Naive thymus-derived CD4-positive, alpha-beta T cell (primary cell): ENCODE measurements at regions not wholly inside any gene's neighbourhood (a gene's known extent, or its start where the extent isn't known, plus 50 kb on each side); places are given as distances from the start of the nearest gene placed in this dataset.

ENCODE experiments used
- ATAC-seq: fragments of 150-1000 bp; cut with Tn5 transposase; 2 replicates; pipeline ENCODE4 v1.10.0; 2021; ENCODE audit warnings: mild to moderate bottlenecking, moderate library complexity
- CTCF ChIA-PET: fragments of 350-600 bp; sonication (Branson Sonifier 250); formaldehyde crosslinking; loops from one replicate; lab custom pipeline; 2021; ENCODE audit warnings: antibody characterized with exemption; lab: Charles Lee
- POLR2A ChIA-PET: fragments of 350-600 bp; sonication (Branson Sonifier 250); formaldehyde crosslinking; loops from one replicate; lab custom pipeline; 2021; ENCODE audit warnings: antibody characterized with exemption, inconsistent platforms; lab: Charles Lee
- DNase-seq, 9 donors: peaks; one replicate each; pipeline versions ENCODE4 v3.0.0 to v3.0.0-alpha.2; 2020 to 2022; ENCODE audit warnings: mixed read lengths in 1 of 9
- H3K27ac ChIP-seq: one replicate; pipeline ENCODE4 v1.7.0; 2013; ENCODE audit warnings: mild to moderate bottlenecking, low read depth, low read length, moderate library complexity
- H3K27me3 ChIP-seq, 2 donors: one replicate each; pipeline ENCODE4 v1.7.0; 2013; ENCODE audit warnings: low read length in 2 of 2, mild to moderate bottlenecking in 2 of 2, moderate library complexity in 2 of 2; ENCODE audit not compliant: control insufficient read depth in 2 of 2, insufficient read depth in 2 of 2
- H3K36me3 ChIP-seq, 3 experiments: 1 replicate in 2 of 3; 2 replicates in 1 of 3; pipeline ENCODE4 v1.7.0; 2013; ENCODE audit warnings: low read length in 3 of 3, mild to moderate bottlenecking in 3 of 3, moderate library complexity in 1 of 3; ENCODE audit not compliant: insufficient read depth in 3 of 3, control insufficient read depth in 2 of 3
- H3K4me1 ChIP-seq, 2 donors: one replicate each; pipeline ENCODE4 v1.7.0; 2013; ENCODE audit warnings: low read length in 2 of 2, mild to moderate bottlenecking in 2 of 2, moderate library complexity in 1 of 2; ENCODE audit not compliant: control insufficient read depth in 2 of 2, insufficient read depth in 2 of 2
- H3K4me3 ChIP-seq: 2 replicates; pipeline ENCODE4 v1.7.0; 2013; ENCODE audit warnings: mild to moderate bottlenecking, low read length
- H3K9me3 ChIP-seq, 3 experiments: 1 replicate in 2 of 3; 2 replicates in 1 of 3; pipeline ENCODE4 v1.7.0; 2013; ENCODE audit warnings: low read length in 3 of 3; ENCODE audit not compliant: control insufficient read depth in 2 of 3
- H3K27ac Mint-ChIP-seq, 9 donors: one replicate each; pipeline ENCODE4 v1.8.0; 2020 to 2022; ENCODE audit warnings: mixed read lengths in 9 of 9, mild to moderate bottlenecking in 8 of 9, moderate library complexity in 5 of 9, inconsistent platforms in 2 of 9
- H3K27me3 Mint-ChIP-seq, 5 donors: one replicate each; pipeline ENCODE4 v1.8.0; 2021 to 2022; ENCODE audit warnings: mixed read lengths in 5 of 5, mild to moderate bottlenecking in 1 of 5
- H3K36me3 Mint-ChIP-seq, 5 donors: one replicate each; pipeline ENCODE4 v1.8.0; 2020 to 2022; ENCODE audit warnings: mixed read lengths in 5 of 5, mild to moderate bottlenecking in 3 of 5, inconsistent platforms in 1 of 5
- H3K4me1 Mint-ChIP-seq, 7 donors: one replicate each; pipeline ENCODE4 v1.8.0; 2020 to 2022; ENCODE audit warnings: mixed read lengths in 7 of 7, mild to moderate bottlenecking in 3 of 7, inconsistent platforms in 1 of 7
- H3K4me3 Mint-ChIP-seq, 10 donors: one replicate each; pipeline ENCODE4 v1.8.0; 2020 to 2022; ENCODE audit warnings: mild to moderate bottlenecking in 10 of 10, mixed read lengths in 10 of 10, moderate library complexity in 6 of 10, inconsistent platforms in 2 of 10
- H3K9me3 Mint-ChIP-seq, 11 donors: one replicate each; pipeline ENCODE4 v1.8.0; 2020 to 2022; ENCODE audit warnings: mixed read lengths in 11 of 11, mild to moderate bottlenecking in 4 of 11, inconsistent platforms in 1 of 11, moderate library complexity in 1 of 11
- intact Hi-C, 2 donors: fragments of 100-400 bp; cut with micrococcal nuclease; formaldehyde crosslinking; loops; one replicate each; pipeline ENCODE4 v1.15.1; 2023

DNA sequence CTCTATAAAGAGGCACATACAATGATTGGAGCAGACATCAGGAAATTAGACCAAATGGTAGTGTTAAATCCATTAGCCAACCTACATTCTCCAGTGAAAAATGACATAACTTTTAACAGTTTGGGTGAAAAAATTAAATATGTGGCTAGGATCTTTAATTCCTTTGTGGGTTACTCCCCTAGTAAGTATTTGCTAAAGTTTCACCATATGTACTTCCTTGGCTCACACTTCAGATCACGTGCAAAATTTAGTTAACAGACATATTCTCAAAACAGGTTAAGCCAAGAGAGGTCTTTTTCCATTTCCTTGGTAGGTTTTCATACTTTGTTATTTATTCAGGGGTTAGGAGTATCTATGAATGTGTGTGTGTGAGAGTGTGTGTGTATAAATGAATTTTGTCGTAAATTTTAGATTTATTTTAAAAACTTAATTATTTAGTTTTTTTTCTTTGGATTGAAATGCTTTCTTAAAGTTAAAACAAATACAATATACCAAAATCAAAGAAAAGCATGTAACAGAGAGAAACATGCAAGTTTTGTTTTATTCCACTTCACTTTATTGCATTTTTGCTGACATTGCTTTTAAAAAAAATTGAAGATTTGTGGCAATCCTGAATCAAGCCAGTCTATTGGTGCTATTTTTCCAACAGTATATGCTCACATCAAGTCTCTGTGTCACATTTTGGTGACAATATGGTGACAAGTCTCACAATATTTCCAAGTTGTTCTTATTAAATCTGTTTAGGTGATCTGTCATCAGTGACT lies 258.7 kb downstream of the FLRT2 start:
- Mint-ChIP-seq H3K27ac (no peak overlapping the region), H3K27me3 (peaks cover 0 to 8% (median 0%) of the 10 kb centered on the region in 5 donors), H3K4me3 (no peak overlapping the region), H3K36me3 (no peaks in the 10 kb centered on the region), H3K9me3 (peaks cover 0 to 5% (median 0%) of the 10 kb centered on the region in 11 donors), H3K4me1 (peaks cover 0 to 18% (median 11%) of the 10 kb centered on the region in 7 donors)
- no peaks in the 10 kb centered on the region for H3K36me3 ChIP-seq
- H3K27ac ChIP-seq: no peak overlapping the region
- no peak overlapping the region for H3K4me3 ChIP-seq
- H3K9me3 ChIP-seq: no peaks in the 10 kb centered on the region
- no peak for DNase-seq
- intact Hi-C loops: no loop called here
- H3K27me3 ChIP-seq: no peaks in the 10 kb centered on the region
- ChIA-PET CTCF (interaction anchor here (0.6 kb wide), 1 partner anchor 804 kb away, joined by 7 read pairs; no protein-coding TSS in a partner anchor), POLR2A (no interaction called here)
- no peaks in the 10 kb centered on the region for H3K4me1 ChIP-seq
- no peak for ATAC-seq

DNA sequence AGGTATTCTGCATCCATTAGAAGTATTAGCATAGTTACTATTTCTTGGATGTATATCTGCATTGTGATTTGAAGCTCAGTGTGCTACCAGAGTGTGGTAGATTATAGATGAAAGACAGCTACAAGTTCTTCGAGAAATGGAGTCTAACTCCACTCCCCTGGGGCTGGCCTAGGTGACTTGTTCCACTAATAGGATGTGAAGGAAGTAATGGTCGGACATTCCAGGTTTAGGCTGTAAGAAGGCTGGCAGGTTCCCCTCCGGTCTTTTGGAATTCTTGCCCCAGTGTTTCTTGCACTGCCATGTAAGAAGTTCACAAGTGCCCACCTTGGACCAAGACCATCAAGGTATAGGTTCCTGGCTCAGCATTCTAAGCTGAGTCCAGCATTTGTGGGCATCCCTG lies 236.4 kb downstream of the FLRT2 start:
- POLR2A ChIA-PET: no interaction called here

DNA sequence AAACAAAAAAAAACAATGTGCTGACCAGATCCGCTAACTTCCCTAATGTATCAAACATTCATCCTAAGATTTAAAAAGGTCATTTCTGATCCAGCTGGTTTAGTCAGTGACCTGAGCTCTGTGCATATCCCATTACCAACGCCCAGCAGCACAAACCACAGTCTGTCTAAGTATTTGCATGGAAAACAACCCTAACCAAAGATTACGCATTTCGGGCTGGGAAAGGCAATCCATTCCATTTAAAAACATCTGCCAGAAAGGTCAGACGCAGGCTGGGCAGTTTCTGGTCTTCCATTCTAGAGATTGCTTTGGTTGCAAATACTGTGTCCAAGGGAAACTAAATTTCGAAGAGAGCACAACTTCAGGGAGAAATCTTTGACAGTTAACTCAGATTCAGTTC lies 234.9 kb downstream of the FLRT2 start:
- Mint-ChIP-seq H3K9me3 (peaks cover 0 to 4% (median 0%) of the 10 kb centered on the region in 11 donors), H3K27ac (no peak overlapping the region), H3K4me1 (no peaks in the 10 kb centered on the region), H3K27me3 (peaks cover 0 to 6% (median 0%) of the 10 kb centered on the region in 5 donors), H3K36me3 (no peaks in the 10 kb centered on the region), H3K4me3 (no peak overlapping the region)
- ChIA-PET POLR2A (no interaction called here), CTCF (no interaction called here)
- no peaks in the 10 kb centered on the region for H3K4me1 ChIP-seq
- intact Hi-C loops: no loop called here
- no peak for ATAC-seq
- H3K27me3 ChIP-seq: no peaks in the 10 kb centered on the region
- no peaks in the 10 kb centered on the region for H3K36me3 ChIP-seq
- H3K4me3 ChIP-seq: no peak overlapping the region
- no peak for DNase-seq
- no peaks in the 10 kb centered on the region for H3K9me3 ChIP-seq
- no peak overlapping the region for H3K27ac ChIP-seq

More for the DNA sequence above, 236.4 kb downstream of the FLRT2 start:
- intact Hi-C loops: no loop called here
- Histone ChIP-seq H3K4me3 (no peak overlapping the region), H3K9me3 (no peaks in the 10 kb centered on the region), H3K27me3 (no peaks in the 10 kb centered on the region), H3K4me1 (no peaks in the 10 kb centered on the region), H3K36me3 (no peaks in the 10 kb centered on the region), H3K27ac (no peak overlapping the region)
- DNase-seq (no peak), ATAC-seq (no peak)
- H3K27me3 Mint-ChIP-seq: peaks cover 0 to 6% (median 0%) of the 10 kb centered on the region in 5 donors
- no peak overlapping the region for H3K4me3 Mint-ChIP-seq
- H3K9me3 Mint-ChIP-seq: peaks cover 0 to 4% (median 0%) of the 10 kb centered on the region in 11 donors
- CTCF ChIA-PET: no interaction called here
- H3K4me1 Mint-ChIP-seq: no peaks in the 10 kb centered on the region
- H3K27ac Mint-ChIP-seq: no peak overlapping the region
- H3K36me3 Mint-ChIP-seq: no peaks in the 10 kb centered on the region

DNA sequence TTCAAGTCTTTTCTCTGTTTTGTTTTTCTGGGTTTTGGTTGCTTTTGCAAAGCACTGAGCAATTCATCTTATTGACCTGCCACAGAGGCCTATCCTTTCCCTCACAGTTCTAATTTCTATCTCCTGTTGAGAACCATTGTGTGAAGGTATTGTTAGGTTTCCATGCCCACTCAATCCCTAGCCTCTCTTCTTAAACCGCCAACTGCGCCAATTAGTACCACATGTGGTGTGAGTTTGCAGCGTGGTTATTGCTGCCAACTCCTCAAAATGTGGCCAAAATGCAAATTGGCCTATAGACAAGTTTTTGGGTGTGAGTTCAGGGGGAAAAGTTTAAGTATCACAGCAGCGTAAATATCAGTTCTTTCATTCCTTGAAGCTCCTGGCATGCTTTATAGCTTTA lies 232.6 kb downstream of the FLRT2 start:
- no peak overlapping the region for H3K4me3 ChIP-seq
- DNase-seq (no peak), ATAC-seq (no peak)
- Mint-ChIP-seq H3K9me3 (peaks cover 0 to 5% (median 0%) of the 10 kb centered on the region in 11 donors), H3K27ac (no peak overlapping the region), H3K4me1 (no peaks in the 10 kb centered on the region), H3K4me3 (no peak overlapping the region), H3K36me3 (no peaks in the 10 kb centered on the region), H3K27me3 (peaks cover 0 to 5% (median 0%) of the 10 kb centered on the region in 5 donors)
- no peaks in the 10 kb centered on the region for H3K36me3 ChIP-seq
- no peak overlapping the region for H3K27ac ChIP-seq
- intact Hi-C loops: no loop called here
- no peaks in the 10 kb centered on the region for H3K27me3 ChIP-seq
- no peaks in the 10 kb centered on the region for H3K9me3 ChIP-seq
- ChIA-PET POLR2A (no interaction called here), CTCF (no interaction called here)
- H3K4me1 ChIP-seq: no peaks in the 10 kb centered on the region

DNA sequence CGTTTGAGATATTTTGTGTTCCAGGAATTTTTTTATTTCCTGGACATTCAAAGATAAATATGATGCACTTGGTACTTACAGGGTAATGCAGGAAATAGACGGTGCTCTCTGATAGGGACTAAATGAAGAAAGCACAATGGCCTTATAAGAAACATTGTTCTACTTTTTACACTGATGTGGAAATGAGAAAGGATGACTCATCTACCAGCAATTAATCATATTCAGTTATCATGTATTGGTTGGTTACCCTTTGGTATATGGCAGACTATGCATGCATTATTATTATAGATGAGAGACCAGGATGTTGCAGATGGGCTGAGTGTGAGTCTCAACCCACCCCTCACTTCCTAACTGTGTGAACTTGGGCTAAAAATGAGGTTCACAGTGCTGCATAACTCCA lies 222.2 kb downstream of the FLRT2 start:
- POLR2A ChIA-PET: no interaction called here
- H3K9me3 ChIP-seq: no peaks in the 10 kb centered on the region
- no peak overlapping the region for H3K27ac Mint-ChIP-seq
- no peak for DNase-seq
- no peak overlapping the region for H3K4me3 Mint-ChIP-seq
- no peaks in the 10 kb centered on the region for H3K4me1 ChIP-seq
- CTCF ChIA-PET: no interaction called here
- H3K27ac ChIP-seq: no peak overlapping the region
- H3K4me1 Mint-ChIP-seq: no peaks in the 10 kb centered on the region
- ATAC-seq: no peak
- no peaks in the 10 kb centered on the region for H3K27me3 ChIP-seq
- no peaks in the 10 kb centered on the region for H3K36me3 ChIP-seq
- no peaks in the 10 kb centered on the region for H3K36me3 Mint-ChIP-seq
- H3K27me3 Mint-ChIP-seq: no peaks in the 10 kb centered on the region
- intact Hi-C loops: no loop called here
- no peak overlapping the region for H3K4me3 ChIP-seq
- peaks cover 0 to 4% (median 0%) of the 10 kb centered on the region in 11 donors for H3K9me3 Mint-ChIP-seq

DNA sequence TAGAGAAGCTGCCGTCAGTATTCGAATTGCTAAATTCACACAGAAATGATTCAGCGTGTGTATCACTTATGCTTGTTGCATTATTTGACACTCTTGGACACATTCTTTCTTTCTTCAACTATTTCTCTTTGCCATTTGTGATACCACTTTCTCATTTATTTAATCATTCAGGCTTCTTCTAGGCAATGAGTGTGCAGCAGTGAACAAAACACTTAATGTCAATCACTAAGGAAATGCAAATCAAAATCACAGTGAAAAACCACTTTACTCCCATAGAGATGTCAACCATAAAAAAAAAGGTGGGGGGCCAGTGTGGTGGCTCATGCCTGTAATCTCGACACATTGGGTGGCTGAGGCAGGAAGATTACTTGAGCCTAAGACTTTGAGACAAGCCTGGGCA lies 214.6 kb downstream of the FLRT2 start:
- Histone ChIP-seq H3K27me3 (no peaks in the 10 kb centered on the region), H3K9me3 (no peaks in the 10 kb centered on the region), H3K4me1 (no peaks in the 10 kb centered on the region), H3K27ac (no peak overlapping the region), H3K36me3 (no peaks in the 10 kb centered on the region), H3K4me3 (no peak overlapping the region)
- intact Hi-C loops: no loop called here
- H3K36me3 Mint-ChIP-seq: no peaks in the 10 kb centered on the region
- CTCF ChIA-PET: no interaction called here
- H3K27me3 Mint-ChIP-seq: peaks cover 0 to 8% (median 0%) of the 10 kb centered on the region in 5 donors
- DNase-seq (no peak), ATAC-seq (no peak)
- peaks cover 0 to 9% (median 2%) of the 10 kb centered on the region in 11 donors for H3K9me3 Mint-ChIP-seq
- POLR2A ChIA-PET: no interaction called here
- H3K4me3 Mint-ChIP-seq: no peak overlapping the region
- H3K4me1 Mint-ChIP-seq: no peaks in the 10 kb centered on the region
- no peak overlapping the region for H3K27ac Mint-ChIP-seq

DNA sequence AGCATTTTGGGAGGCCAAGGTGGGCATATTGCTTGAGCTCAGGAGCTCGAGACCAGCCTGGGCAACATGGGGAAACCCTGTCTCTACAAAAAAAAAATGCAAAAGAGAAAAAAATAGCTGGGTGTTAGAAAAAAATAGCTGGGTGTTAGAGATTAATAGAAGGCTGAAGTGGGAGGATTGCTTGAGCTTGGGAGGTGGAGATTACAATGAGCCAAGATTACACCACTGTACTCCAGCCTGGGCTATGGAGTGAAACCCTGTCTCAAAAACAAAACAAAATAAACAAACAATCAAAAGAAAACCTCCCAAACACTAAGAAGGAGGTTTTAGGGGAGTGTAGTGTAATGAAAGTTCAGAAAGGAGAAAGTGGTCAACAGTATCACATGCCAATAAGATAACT lies 202.1 kb downstream of the FLRT2 start:
- CTCF ChIA-PET: no interaction called here

More for the DNA sequence above, 202.1 kb downstream of the FLRT2 start:
- DNase-seq: no peak
- peaks cover 0 to 8% (median 0%) of the 10 kb centered on the region in 11 donors for H3K9me3 Mint-ChIP-seq
- Histone ChIP-seq H3K36me3 (no peaks in the 10 kb centered on the region), H3K9me3 (no peaks in the 10 kb centered on the region), H3K27me3 (no peaks in the 10 kb centered on the region), H3K27ac (no peak overlapping the region), H3K4me1 (no peaks in the 10 kb centered on the region), H3K4me3 (no peak overlapping the region)
- H3K27ac Mint-ChIP-seq: no peak overlapping the region
- no peaks in the 10 kb centered on the region for H3K36me3 Mint-ChIP-seq
- intact Hi-C loops: no loop called here
- H3K4me1 Mint-ChIP-seq: no peaks in the 10 kb centered on the region
- POLR2A ChIA-PET: no interaction called here
- no peak overlapping the region for H3K4me3 Mint-ChIP-seq
- H3K27me3 Mint-ChIP-seq: no peaks in the 10 kb centered on the region
- ATAC-seq: no peak
